ENCODE measurements at regions not wholly inside any gene's neighbourhood (a gene's known extent, or its start where the extent isn't known, plus 50 kb on each side); places are given as distances from the start of the nearest gene placed in this dataset.

DNA sequence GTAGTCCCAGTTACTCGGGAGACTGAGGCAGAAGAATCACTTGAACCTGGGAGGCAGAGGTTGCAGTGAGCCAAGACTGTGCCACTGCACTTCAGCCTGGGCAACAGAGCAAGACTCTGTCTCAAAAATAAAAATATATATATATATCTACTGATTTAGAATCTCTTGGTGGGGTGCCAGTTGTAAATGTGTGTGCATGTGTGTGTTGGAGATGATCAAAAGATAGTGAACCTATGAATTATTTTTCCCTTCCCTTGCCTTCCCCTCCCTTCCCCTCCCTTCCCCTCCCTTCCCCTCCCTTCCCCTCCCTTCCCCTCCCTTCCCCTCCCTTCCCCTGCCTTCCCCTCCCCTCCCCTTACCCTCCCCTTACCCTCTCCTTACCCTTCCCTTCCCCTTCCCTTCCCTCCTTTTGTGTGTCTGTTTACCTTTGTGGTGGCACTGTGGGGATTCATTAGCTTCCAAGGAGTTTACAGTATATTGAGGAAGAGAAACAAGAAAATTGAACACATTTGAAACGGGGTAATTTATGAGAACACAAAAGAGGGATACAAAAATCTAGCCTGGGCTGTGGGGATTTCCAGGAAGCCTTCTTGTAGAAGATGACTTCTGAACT, 281.5 kb upstream of the DPPA4 start:
- TF ChIP-seq, protein P1, sequence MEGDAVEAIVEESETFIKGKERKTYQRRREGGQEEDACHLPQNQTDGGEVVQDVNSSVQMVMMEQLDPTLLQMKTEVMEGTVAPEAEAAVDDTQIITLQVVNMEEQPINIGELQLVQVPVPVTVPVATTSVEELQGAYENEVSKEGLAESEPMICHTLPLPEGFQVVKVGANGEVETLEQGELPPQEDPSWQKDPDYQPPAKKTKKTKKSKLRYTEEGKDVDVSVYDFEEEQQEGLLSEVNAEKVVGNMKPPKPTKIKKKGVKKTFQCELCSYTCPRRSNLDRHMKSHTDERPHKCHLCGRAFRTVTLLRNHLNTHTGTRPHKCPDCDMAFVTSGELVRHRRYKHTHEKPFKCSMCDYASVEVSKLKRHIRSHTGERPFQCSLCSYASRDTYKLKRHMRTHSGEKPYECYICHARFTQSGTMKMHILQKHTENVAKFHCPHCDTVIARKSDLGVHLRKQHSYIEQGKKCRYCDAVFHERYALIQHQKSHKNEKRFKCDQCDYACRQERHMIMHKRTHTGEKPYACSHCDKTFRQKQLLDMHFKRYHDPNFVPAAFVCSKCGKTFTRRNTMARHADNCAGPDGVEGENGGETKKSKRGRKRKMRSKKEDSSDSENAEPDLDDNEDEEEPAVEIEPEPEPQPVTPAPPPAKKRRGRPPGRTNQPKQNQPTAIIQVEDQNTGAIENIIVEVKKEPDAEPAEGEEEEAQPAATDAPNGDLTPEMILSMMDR (IDR thresholded peaks at IDR 0.05; ENCODE audit: insufficient read depth, low read length): no peak
- TF ChIP-seq SPI1 (IDR thresholded peaks at IDR 0.05; ENCODE audit: borderline replicate concordance, low read depth) (no peak), POLR2AphosphoS5 (IDR thresholded peaks at IDR 0.05; ENCODE audit: low read depth) (no peak), GABPA (IDR thresholded peaks at IDR 0.05; ENCODE audit: low read depth) (no peak)
- TF ChIP-seq, protein P2, sequence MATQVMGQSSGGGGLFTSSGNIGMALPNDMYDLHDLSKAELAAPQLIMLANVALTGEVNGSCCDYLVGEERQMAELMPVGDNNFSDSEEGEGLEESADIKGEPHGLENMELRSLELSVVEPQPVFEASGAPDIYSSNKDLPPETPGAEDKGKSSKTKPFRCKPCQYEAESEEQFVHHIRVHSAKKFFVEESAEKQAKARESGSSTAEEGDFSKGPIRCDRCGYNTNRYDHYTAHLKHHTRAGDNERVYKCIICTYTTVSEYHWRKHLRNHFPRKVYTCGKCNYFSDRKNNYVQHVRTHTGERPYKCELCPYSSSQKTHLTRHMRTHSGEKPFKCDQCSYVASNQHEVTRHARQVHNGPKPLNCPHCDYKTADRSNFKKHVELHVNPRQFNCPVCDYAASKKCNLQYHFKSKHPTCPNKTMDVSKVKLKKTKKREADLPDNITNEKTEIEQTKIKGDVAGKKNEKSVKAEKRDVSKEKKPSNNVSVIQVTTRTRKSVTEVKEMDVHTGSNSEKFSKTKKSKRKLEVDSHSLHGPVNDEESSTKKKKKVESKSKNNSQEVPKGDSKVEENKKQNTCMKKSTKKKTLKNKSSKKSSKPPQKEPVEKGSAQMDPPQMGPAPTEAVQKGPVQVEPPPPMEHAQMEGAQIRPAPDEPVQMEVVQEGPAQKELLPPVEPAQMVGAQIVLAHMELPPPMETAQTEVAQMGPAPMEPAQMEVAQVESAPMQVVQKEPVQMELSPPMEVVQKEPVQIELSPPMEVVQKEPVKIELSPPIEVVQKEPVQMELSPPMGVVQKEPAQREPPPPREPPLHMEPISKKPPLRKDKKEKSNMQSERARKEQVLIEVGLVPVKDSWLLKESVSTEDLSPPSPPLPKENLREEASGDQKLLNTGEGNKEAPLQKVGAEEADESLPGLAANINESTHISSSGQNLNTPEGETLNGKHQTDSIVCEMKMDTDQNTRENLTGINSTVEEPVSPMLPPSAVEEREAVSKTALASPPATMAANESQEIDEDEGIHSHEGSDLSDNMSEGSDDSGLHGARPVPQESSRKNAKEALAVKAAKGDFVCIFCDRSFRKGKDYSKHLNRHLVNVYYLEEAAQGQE (IDR thresholded peaks at IDR 0.05; ENCODE audit: insufficient replicate concordance, low read depth): no peak
- H3K27me3 ChIP-seq (ENCODE audit: insufficient read depth, poor library complexity, severe bottlenecking): no peaks in the 10 kb centered on the region
- H3K27ac ChIP-seq (replicated peaks): no peak overlapping the region
- DNase-seq (ENCODE audit: low read depth in 1 of 2, low spot score in 1 of 2): no peak
- no peak overlapping the region for H3K4me3 ChIP-seq (replicated peaks; ENCODE audit: insufficient read depth, low read length)

- TF ChIP-seq SPI1 (IDR thresholded peaks at IDR 0.05; ENCODE audit: borderline replicate concordance, low read depth) (no peak), GABPA (IDR thresholded peaks at IDR 0.05; ENCODE audit: low read depth) (no peak), POLR2AphosphoS5 (IDR thresholded peaks at IDR 0.05; ENCODE audit: low read depth) (no peak)
- TF ChIP-seq, protein P2 (IDR thresholded peaks at IDR 0.05; ENCODE audit: insufficient replicate concordance, low read depth): no peak
- TF ChIP-seq, protein P1 (IDR thresholded peaks at IDR 0.05; ENCODE audit: insufficient read depth, low read length): no peak
- Histone ChIP-seq H3K27ac (replicated peaks) (no peak overlapping the region), H3K4me3 (replicated peaks; ENCODE audit: insufficient read depth, low read length) (no peak overlapping the region), H3K27me3 (ENCODE audit: insufficient read depth, poor library complexity, severe bottlenecking) (no peaks in the 10 kb centered on the region)
- no peak for DNase-seq (ENCODE audit: low read depth in 1 of 2, low spot score in 1 of 2)
Measured at GRCh38 chr3:109631897-109632296, 294.6 kb upstream of the DPPA4 start.

DNA sequence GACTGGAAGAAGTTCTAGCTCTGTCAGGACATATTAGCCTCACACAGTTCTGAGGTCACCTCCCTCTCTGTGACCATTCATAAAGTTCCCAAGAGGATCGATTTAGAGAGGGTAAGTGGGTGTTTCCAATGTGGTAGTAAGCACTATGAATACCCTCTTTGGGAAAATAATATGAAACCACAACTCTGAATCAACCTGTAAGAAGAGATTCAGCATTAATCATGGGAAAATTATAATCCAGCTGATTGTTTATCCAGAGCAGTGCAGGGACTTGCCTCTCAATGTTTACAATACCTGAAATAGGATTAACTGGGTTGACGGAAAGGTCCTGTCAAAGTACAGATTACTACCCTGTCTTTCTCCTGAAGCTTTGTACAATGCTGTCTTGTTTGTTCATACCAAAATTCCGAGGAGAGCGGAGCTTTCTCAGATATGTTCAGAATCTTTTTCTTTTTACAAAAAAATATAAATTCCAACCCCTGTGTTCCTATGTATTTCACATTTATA, 302.9 kb upstream of the DPPA4 start:
- TF ChIP-seq POLR2AphosphoS5 (IDR thresholded peaks at IDR 0.05; ENCODE audit: low read depth) (no peak), GABPA (IDR thresholded peaks at IDR 0.05; ENCODE audit: low read depth) (no peak), SPI1 (IDR thresholded peaks at IDR 0.05; ENCODE audit: borderline replicate concordance, low read depth) (no peak)
- TF ChIP-seq, protein P1 (IDR thresholded peaks at IDR 0.05; ENCODE audit: insufficient read depth, low read length): no peak
- TF ChIP-seq, protein P2 (IDR thresholded peaks at IDR 0.05; ENCODE audit: insufficient replicate concordance, low read depth): no peak
- H3K27ac ChIP-seq (replicated peaks): no peak overlapping the region
- H3K4me3 ChIP-seq (replicated peaks; ENCODE audit: insufficient read depth, low read length): no peak overlapping the region
- no peaks in the 10 kb centered on the region for H3K27me3 ChIP-seq (ENCODE audit: insufficient read depth, poor library complexity, severe bottlenecking)
- no peak for DNase-seq (ENCODE audit: low read depth in 1 of 2, low spot score in 1 of 2)
